C1 segment of cervical spinal cord (tissue), 14 donors: ENCODE measurements at regions not wholly inside any gene's neighbourhood (a gene's known extent, or its start where the extent isn't known, plus 50 kb on each side); places are given as distances from the start of the nearest gene placed in this dataset.

Experiments
- DNase-seq, 14 donors: peaks; one replicate each; lab custom pipeline; 2025; lab: John Stamatoyannopoulos, UW

DNA sequence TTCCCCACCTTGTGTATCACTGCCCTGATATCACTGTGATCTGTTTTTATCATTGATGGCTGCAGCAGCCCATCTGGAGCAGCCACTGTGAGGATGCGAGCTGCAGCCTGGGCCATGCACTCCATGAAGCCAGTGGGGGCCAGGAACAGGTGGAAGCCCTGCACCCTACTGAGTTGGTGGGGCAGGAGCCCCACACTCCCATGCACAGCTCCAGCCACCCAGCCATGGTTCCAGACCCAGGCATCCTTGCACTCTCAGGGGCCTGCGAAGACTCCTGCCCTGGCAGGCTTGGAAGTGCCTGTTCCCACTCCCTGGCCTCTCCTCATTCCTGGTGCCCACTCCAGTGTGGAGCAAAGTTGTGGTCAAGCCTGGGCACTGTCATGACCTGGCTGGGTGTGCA is 424.0 kb upstream of the FZD8 start:
- DNase-seq = no peak

GRCh38 chr10:36063396-36063795 is 421.3 kb upstream of the FZD8 start:
- DNase-seq = no peak

- no peak for DNase-seq
Observed at GRCh38 chr10:36057731-36058130, 415.6 kb upstream of the FZD8 start.

DNA sequence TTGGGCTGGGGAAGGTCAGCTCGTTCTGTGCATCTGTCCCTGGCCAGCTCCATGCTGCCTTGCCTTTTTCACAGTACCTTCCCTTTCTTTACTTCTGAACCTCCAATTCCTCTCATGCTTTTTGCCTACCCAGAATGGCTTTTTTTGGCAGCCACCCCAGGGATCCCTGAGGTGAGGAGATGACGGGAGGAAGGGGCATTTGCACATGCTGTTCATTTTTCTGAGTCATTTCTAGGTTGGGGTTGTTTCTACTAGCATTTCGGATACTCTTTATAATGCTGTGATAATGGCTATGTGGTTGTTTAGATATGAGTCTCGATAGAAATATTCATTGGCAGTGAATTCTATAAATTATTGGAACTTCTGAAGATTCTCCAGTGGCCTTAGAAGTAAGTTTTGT is 415.1 kb upstream of the FZD8 start:
- no peak for DNase-seq

- DNase-seq = no peak
Observed at GRCh38 chr10:36053775-36054174, 411.7 kb upstream of the FZD8 start.

GRCh38 chr10:36053271-36053670 is 411.2 kb upstream of the FZD8 start:
- DNase-seq = no peak

- no peak for DNase-seq
Observed at GRCh38 chr10:36051500-36051991, 409.4 kb upstream of the FZD8 start.

DNA sequence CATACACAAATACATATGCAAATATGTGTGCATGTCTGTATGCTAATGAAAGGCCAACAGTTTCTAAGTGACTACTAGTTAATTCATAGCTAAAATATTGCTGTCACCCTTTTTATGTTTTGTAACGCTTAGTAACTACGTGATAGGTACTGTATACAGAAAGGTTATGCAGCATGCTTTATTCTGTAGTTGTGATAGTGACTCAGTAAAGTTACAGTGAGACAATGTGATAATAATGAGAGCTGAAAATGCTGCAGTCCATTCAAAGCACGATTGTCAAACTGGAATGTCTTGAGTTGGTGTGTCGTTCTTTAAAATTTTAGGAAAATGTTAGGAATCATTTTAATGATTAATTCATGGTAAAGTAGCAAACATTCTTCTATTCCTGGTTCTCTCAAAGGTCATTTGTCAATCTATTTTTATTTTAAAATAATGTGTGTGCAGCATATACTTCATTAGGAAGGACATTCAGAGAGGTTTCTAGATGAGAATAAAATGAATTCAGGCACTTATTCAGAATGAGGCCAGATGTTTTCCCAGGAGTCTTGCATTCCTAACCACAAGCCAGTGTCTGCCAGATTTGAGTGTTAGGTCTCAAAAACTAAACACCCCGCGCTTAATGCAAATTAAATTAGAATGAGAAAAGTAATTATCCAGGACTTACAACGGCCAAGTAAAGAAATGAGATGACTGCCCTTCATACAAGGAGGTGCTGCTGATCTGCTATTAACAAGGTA is 408.8 kb upstream of the FZD8 start:
- no peak for DNase-seq

DNA sequence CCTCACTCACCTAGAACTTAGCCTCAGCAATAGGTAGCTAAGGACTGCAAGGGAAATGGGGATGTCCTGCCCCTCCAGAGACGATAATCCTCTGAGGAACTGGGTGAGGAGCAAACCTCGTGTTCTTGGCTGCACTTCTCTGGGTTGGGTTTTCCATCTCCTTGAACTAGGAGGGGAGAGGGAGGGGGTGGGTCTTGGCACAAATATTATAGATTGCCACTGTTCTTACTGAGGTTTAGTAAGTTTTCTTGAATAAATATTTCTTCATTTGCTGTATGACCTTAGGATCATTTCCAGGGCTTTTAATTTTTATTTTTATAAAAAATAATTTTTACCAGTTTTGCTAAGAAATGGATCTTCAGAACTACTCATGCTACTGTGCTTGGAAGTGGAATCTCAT is 406.7 kb upstream of the FZD8 start:
- DNase-seq = no peak

DNA sequence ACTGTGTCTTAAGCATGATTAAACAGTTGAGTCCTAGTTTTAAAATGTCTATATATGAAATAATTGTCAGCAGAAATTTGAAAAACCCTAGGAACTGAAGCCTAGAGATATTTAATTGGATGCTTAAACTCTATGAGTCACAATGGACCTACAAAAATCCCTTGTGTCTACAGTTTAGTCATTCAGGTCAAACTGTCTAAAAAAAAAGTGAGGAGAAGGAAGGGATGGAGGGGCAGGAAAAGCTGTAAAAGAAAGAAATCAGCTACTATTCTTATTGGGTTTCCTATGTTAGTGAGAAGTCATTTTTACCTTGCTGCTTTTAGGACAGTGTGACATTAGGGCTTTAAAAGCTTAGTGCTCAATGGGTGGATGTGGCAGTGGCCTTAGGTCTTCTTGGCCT is 406.1 kb upstream of the FZD8 start:
- DNase-seq = no peak

GRCh38 chr10:36042135-36042534 is 400.0 kb upstream of the FZD8 start:
- no peak for DNase-seq

- DNase-seq = no peak
Observed at GRCh38 chr10:36038316-36038955, 396.3 kb upstream of the FZD8 start.

DNA sequence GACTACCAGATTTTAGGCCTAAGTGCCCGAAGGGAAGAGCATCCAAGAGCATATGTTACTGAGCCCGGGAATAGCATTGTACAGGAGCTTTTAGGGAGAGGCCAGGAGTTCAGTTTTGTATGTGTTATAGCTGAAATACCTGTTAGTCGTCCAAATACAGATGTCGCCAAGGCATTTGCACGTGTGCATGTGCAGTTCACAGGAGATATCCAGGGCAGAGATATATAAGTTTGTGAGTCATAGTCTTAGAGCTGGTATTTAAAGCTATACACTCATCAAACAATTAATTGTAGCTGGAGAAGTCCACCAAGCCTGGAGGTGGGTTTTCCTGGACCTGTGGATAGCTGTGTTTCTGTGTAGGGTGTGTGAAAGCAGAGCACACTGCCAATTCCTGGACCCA is 394.0 kb upstream of the FZD8 start:
- DNase-seq = no peak

GRCh38 chr10:36033808-36034207 is 391.7 kb upstream of the FZD8 start:
- no peak for DNase-seq

DNA sequence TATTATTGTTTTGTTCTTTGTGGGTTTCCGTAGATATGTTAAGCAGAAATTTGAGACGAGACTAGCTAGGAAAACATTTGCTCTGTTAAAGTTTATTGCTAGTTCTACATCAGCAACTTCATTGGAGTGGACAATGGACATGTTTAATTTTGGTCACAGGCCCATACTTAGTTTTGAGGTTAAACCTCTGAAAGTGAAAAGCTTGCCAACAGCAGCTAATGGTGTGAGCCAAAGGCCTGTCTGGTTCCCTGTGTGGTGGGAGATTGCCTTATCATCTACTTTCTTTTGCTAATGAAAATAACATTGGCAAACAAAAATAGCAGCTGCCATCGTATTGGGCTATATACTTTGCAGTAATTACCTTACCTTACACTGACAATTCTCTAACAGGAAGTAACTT is 388.4 kb upstream of the FZD8 start:
- DNase-seq = no peak

GRCh38 chr10:36026656-36027390 is 384.7 kb upstream of the FZD8 start:
- no peak for DNase-seq

DNA sequence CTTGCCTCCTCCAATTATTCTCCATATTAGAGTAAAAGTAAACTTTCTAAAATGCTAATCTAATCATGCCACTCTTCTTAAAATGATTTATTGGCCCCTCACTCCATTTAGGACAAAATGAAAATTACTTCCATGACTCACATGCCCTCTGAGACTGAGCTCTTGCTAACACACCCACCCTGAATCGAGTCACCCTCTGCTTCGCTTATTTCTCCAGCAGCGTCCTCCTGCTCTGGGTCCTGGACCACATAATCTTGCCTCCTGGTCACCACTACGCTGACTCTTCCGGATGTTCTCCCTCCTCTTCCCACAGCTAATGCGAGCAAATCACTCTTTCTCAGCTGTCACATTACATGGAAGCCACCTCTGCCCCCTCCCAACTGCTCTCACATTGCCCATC is 384.0 kb upstream of the FZD8 start:
- no peak for DNase-seq

- no peak for DNase-seq
Observed at GRCh38 chr10:36023939-36024338, 381.8 kb upstream of the FZD8 start.

GRCh38 chr10:36021096-36021495 is 379.0 kb upstream of the FZD8 start:
- no peak for DNase-seq

- no peak for DNase-seq
Observed at GRCh38 chr10:36019749-36020148, 377.7 kb upstream of the FZD8 start.

GRCh38 chr10:36018996-36019395 is 376.9 kb upstream of the FZD8 start:
- no peak for DNase-seq

DNA sequence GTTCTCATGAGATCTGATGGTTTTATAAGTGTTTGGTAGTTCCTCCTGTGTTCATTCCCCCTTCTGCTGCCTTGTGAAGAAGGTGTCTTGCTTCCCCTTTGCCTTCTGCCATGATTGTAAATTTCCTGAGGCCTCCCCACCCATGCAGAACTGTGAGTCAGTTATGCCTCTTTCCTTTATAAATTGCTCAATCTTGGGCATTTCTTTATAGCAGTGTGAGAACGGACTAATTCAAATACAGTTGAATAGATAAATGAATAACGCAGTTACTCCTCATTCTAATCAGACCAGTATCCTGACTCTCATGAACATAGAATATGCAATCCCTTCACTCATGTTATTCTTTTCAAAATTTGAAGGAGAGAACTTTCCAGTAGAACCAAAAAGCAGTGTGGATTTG is 375.0 kb upstream of the FZD8 start:
- DNase-seq = no peak

GRCh38 chr10:36007369-36007768 is 365.3 kb upstream of the FZD8 start:
- DNase-seq = no peak
